Adrenal gland (tissue), 9 donors: ENCODE measurements at regions not wholly inside any gene's neighbourhood (a gene's known extent, or its start where the extent isn't known, plus 50 kb on each side); places are given as distances from the start of the nearest gene placed in this dataset.

Source experiments
- DNase-seq, 7 donors: peaks; one replicate each; pipeline ENCODE4 v3.0.0-alpha.2; 2019 to 2020
- H3K27ac ChIP-seq, 5 donors: fragments of 200-600 bp; sonication (generic) in 4 of 5; 1 replicate in 3 of 5; 2 replicates in 2 of 5; pipeline versions ENCODE4 v1.5.1 to v1.8.0; 2016 to 2020; ENCODE audit warnings: mild to moderate bottlenecking in 1 of 5
- H3K27me3 ChIP-seq: fragments of 200-600 bp; 2 replicates; pipeline ENCODE4 v1.8.0; 2021
- H3K36me3 ChIP-seq, 2 donors: fragments of 200-600 bp; replicated peaks in 1 of 2; 1 replicate in 1 of 2; 2 replicates in 1 of 2; pipeline versions ENCODE4 v1.5.1 to v1.8.0; 2018 to 2022
- H3K4me1 ChIP-seq, 2 donors: fragments of 200-600 bp; replicated peaks in 1 of 2; 1 replicate in 1 of 2; 2 replicates in 1 of 2; pipeline versions ENCODE4 v1.5.1 to v1.8.0; 2018 to 2021
- H3K4me3 ChIP-seq, 4 donors: fragments of 200-600 bp; sonication (generic) in 3 of 4; one replicate each; pipeline ENCODE4 v1.5.1; 2016 to 2018
- H3K9me3 ChIP-seq, 3 donors: fragments of 200-600 bp; sonication (generic) in 1 of 3; replicated peaks in 1 of 3; 1 replicate in 2 of 3; 2 replicates in 1 of 3; pipeline versions ENCODE4 v1.5.1 to v1.8.0; 2016 to 2021
- CTCF ChIP-seq, 6 experiments: fragments of 450-650 bp in 4 of 6; fragments of 200-600 bp in 2 of 6; sonication (generic) in 1 of 6; IDR thresholded peaks; 1 replicate in 5 of 6; 2 replicates in 1 of 6; pipeline versions ENCODE4 v1.5.1 to v1.8.0; 2016 to 2021; ENCODE audit warnings: antibody characterized with exemption in 6 of 6, mild to moderate bottlenecking in 2 of 6, moderate library complexity in 1 of 6
- POLR2A ChIP-seq, 2 donors: fragments of 450-650 bp; IDR thresholded peaks; one replicate each; pipeline ENCODE4 v1.6.1; 2017; ENCODE audit warnings: antibody characterized with exemption in 2 of 2, mild to moderate bottlenecking in 2 of 2, moderate library complexity in 1 of 2
- WGBS, 4 donors: extraction: QIAGEN DNeasy Blood & Tissue Kit in 2 of 4; methylation state at CpG; one replicate each; pipeline versions ENCODE4 v1.1.5 to v1.1.7; 2013 to 2017; 5-methylcytosine and 5-hydroxymethylcytosine counted together
- intact Hi-C, 2 donors: fragments of 100-400 bp; cut with DNase I; formaldehyde crosslinking; loops; one replicate each; pipeline versions ENCODE4 v1.14.1 to v1.15.0; 2022 to 2023
- donor health status: healthy with polysubstance abuse.
- donor health status: Bipolar disorder and iron deficiency.
- donor health status: DM: yes; HTN: yes; CAD: no.
- donor health status: DM: no; HTN: no; CAD: no.
- donor health status: DM: no; HTN: no; CAD: no.

GRCh38 chr4:135192751-135193535 is 991.4 kb upstream of the PABPC4L start:
- DNase-seq: no peak
- no peaks in the 10 kb centered on the region for H3K4me1 ChIP-seq
- intact Hi-C loops: no loop called here
- H3K27me3 ChIP-seq: no peaks in the 10 kb centered on the region
- 42 to 66% (median 59%) methylated on average over 2 of the region's 2 CpGs for WGBS, 4 donors
- no peak overlapping the region for H3K27ac ChIP-seq
- TF ChIP-seq POLR2A (IDR thresholded peaks at IDR 0.05) (no peak), CTCF (IDR thresholded peaks at IDR 0.05) (no peak)
- H3K36me3 ChIP-seq: no peaks in the 10 kb centered on the region
- H3K9me3 ChIP-seq: no peaks in the 10 kb centered on the region
- H3K4me3 ChIP-seq: no peak overlapping the region

- no peaks in the 10 kb centered on the region for H3K27me3 ChIP-seq
- intact Hi-C loops: no loop called here
- WGBS, 4 donors: 46 to 51% (median 50%) methylated on average over 1 of the region's 1 CpG
- no peak overlapping the region for H3K4me3 ChIP-seq
- H3K27ac ChIP-seq: no peak overlapping the region
- no peaks in the 10 kb centered on the region for H3K36me3 ChIP-seq
- no peak for TF ChIP-seq CTCF (IDR thresholded peaks at IDR 0.05)
- TF ChIP-seq POLR2A (IDR thresholded peaks at IDR 0.05): no peak
- H3K4me1 ChIP-seq: no peaks in the 10 kb centered on the region
- no peak for DNase-seq
- no peaks in the 10 kb centered on the region for H3K9me3 ChIP-seq
These were observed 990.0 kb upstream of the PABPC4L start for GRCh38 chr4:135191596-135191995.

- no peak for DNase-seq
- no peak overlapping the region for H3K4me3 ChIP-seq
- intact Hi-C loops: no loop called here
- WGBS, 4 donors: 52 to 66% (median 59%) methylated on average over 3 of the region's 3 CpGs
- no peaks in the 10 kb centered on the region for H3K36me3 ChIP-seq
- H3K27me3 ChIP-seq: no peaks in the 10 kb centered on the region
- no peaks in the 10 kb centered on the region for H3K4me1 ChIP-seq
- no peaks in the 10 kb centered on the region for H3K9me3 ChIP-seq
- TF ChIP-seq POLR2A (IDR thresholded peaks at IDR 0.05): no peak
- no peak for TF ChIP-seq CTCF (IDR thresholded peaks at IDR 0.05)
- H3K27ac ChIP-seq: no peak overlapping the region
These were observed 984.4 kb upstream of the PABPC4L start for GRCh38 chr4:135186002-135186401.

- intact Hi-C loops: no loop called here
- WGBS, 4 donors: 53 to 64% (median 58%) methylated on average over 4 of the region's 4 CpGs
These were observed 983.7 kb upstream of the PABPC4L start for GRCh38 chr4:135185256-135185655.

More at GRCh38 chr4:135185256-135185655, 983.7 kb upstream of the PABPC4L start:
- no peaks in the 10 kb centered on the region for H3K9me3 ChIP-seq
- no peak overlapping the region for H3K27ac ChIP-seq
- H3K27me3 ChIP-seq: no peaks in the 10 kb centered on the region
- DNase-seq: no peak
- H3K4me1 ChIP-seq: no peaks in the 10 kb centered on the region
- no peak overlapping the region for H3K4me3 ChIP-seq
- no peak for TF ChIP-seq CTCF (IDR thresholded peaks at IDR 0.05)
- no peak for TF ChIP-seq POLR2A (IDR thresholded peaks at IDR 0.05)
- no peaks in the 10 kb centered on the region for H3K36me3 ChIP-seq
